ENCODE measurements at regions not wholly inside any gene's neighbourhood (a gene's known extent, or its start where the extent isn't known, plus 50 kb on each side); places are given as distances from the start of the nearest gene placed in this dataset.

- H3K4me3 Mint-ChIP-seq = no peak overlapping the region
- H3K27me3 Mint-ChIP-seq = no peaks in the 10 kb centered on the region
- H3K9me3 Mint-ChIP-seq = peaks cover 23% of the 10 kb centered on the region
- no peaks in the 10 kb centered on the region for H3K4me1 Mint-ChIP-seq
- DNase-seq (ENCODE audit: low spot score in 2 of 2) (no peak), ATAC-seq (replicated peaks; ENCODE audit: extremely low read depth, poor library complexity, severe bottlenecking) (no peak)
- no peak overlapping the region for H3K27ac Mint-ChIP-seq (ENCODE audit: low read depth)
- no peaks in the 10 kb centered on the region for H3K36me3 Mint-ChIP-seq (ENCODE audit: insufficient read depth)
Measured at GRCh38 chr4:14072506-14072905, 445.0 kb upstream of the BOD1L1 start.

- ATAC-seq (replicated peaks; ENCODE audit: extremely low read depth, poor library complexity, severe bottlenecking) (no peak), DNase-seq (ENCODE audit: low spot score in 2 of 2) (no peak)
- H3K9me3 Mint-ChIP-seq = peaks cover 23% of the 10 kb centered on the region
- H3K27ac Mint-ChIP-seq (ENCODE audit: low read depth) = no peak overlapping the region
- H3K27me3 Mint-ChIP-seq = no peaks in the 10 kb centered on the region
- no peak overlapping the region for H3K4me3 Mint-ChIP-seq
- no peaks in the 10 kb centered on the region for H3K4me1 Mint-ChIP-seq
- no peaks in the 10 kb centered on the region for H3K36me3 Mint-ChIP-seq (ENCODE audit: insufficient read depth)
Measured at GRCh38 chr4:14076776-14077175, 449.3 kb upstream of the BOD1L1 start.

- DNase-seq (ENCODE audit: low spot score in 2 of 2) = no peak
- H3K36me3 Mint-ChIP-seq (ENCODE audit: insufficient read depth) = no peaks in the 10 kb centered on the region
- no peaks in the 10 kb centered on the region for H3K4me1 Mint-ChIP-seq
Measured at GRCh38 chr4:14078326-14078725, 450.8 kb upstream of the BOD1L1 start.

GRCh38 chr4:14079601-14080000, 452.1 kb upstream of the BOD1L1 start:
- Mint-ChIP-seq H3K27ac (ENCODE audit: low read depth) (no peak overlapping the region), H3K9me3 (peaks cover 5% of the 10 kb centered on the region), H3K36me3 (ENCODE audit: insufficient read depth) (no peaks in the 10 kb centered on the region), H3K4me3 (no peak overlapping the region), H3K4me1 (no peaks in the 10 kb centered on the region), H3K27me3 (no peaks in the 10 kb centered on the region)
- no peak for ATAC-seq (replicated peaks; ENCODE audit: extremely low read depth, poor library complexity, severe bottlenecking)
- no peak for DNase-seq (ENCODE audit: low spot score in 2 of 2)

More at GRCh38 chr4:14078326-14078725, 450.8 kb upstream of the BOD1L1 start:
- Mint-ChIP-seq H3K9me3 (peaks cover 8% of the 10 kb centered on the region), H3K4me3 (no peak overlapping the region), H3K27me3 (no peaks in the 10 kb centered on the region), H3K27ac (ENCODE audit: low read depth) (no peak overlapping the region)
- ATAC-seq (replicated peaks; ENCODE audit: extremely low read depth, poor library complexity, severe bottlenecking) = no peak

- ATAC-seq (replicated peaks; ENCODE audit: extremely low read depth, poor library complexity, severe bottlenecking) (no peak), DNase-seq (ENCODE audit: low spot score in 2 of 2) (no peak)
- Mint-ChIP-seq H3K27me3 (no peaks in the 10 kb centered on the region), H3K4me3 (no peak overlapping the region), H3K9me3 (no peaks in the 10 kb centered on the region), H3K27ac (ENCODE audit: low read depth) (no peak overlapping the region), H3K36me3 (ENCODE audit: insufficient read depth) (no peaks in the 10 kb centered on the region), H3K4me1 (no peaks in the 10 kb centered on the region)
Measured at GRCh38 chr4:14083150-14083549, 455.6 kb upstream of the BOD1L1 start.

- Mint-ChIP-seq H3K36me3 (ENCODE audit: insufficient read depth) (no peaks in the 10 kb centered on the region), H3K4me1 (no peaks in the 10 kb centered on the region), H3K27me3 (no peaks in the 10 kb centered on the region), H3K9me3 (no peaks in the 10 kb centered on the region), H3K27ac (ENCODE audit: low read depth) (no peak overlapping the region), H3K4me3 (no peak overlapping the region)
- no peak for DNase-seq (ENCODE audit: low spot score in 2 of 2)
- ATAC-seq (replicated peaks; ENCODE audit: extremely low read depth, poor library complexity, severe bottlenecking) = no peak
Measured at GRCh38 chr4:14084598-14084997, 457.1 kb upstream of the BOD1L1 start.

GRCh38 chr4:14087459-14087858, 459.9 kb upstream of the BOD1L1 start:
- H3K27me3 Mint-ChIP-seq = no peaks in the 10 kb centered on the region
- H3K36me3 Mint-ChIP-seq (ENCODE audit: insufficient read depth) = no peaks in the 10 kb centered on the region
- no peak overlapping the region for H3K27ac Mint-ChIP-seq (ENCODE audit: low read depth)
- H3K4me1 Mint-ChIP-seq = no peaks in the 10 kb centered on the region
- H3K4me3 Mint-ChIP-seq = no peak overlapping the region
- ATAC-seq (replicated peaks; ENCODE audit: extremely low read depth, poor library complexity, severe bottlenecking) (no peak), DNase-seq (ENCODE audit: low spot score in 2 of 2) (no peak)
- H3K9me3 Mint-ChIP-seq = peaks cover 13% of the 10 kb centered on the region

GRCh38 chr4:14087921-14088320, 460.4 kb upstream of the BOD1L1 start:
- Mint-ChIP-seq H3K27me3 (no peaks in the 10 kb centered on the region), H3K4me1 (no peaks in the 10 kb centered on the region), H3K9me3 (peaks cover 13% of the 10 kb centered on the region), H3K27ac (ENCODE audit: low read depth) (no peak overlapping the region), H3K36me3 (ENCODE audit: insufficient read depth) (no peaks in the 10 kb centered on the region), H3K4me3 (no peak overlapping the region)
- no peak for DNase-seq (ENCODE audit: low spot score in 2 of 2)
- no peak for ATAC-seq (replicated peaks; ENCODE audit: extremely low read depth, poor library complexity, severe bottlenecking)

- no peak for ATAC-seq (replicated peaks; ENCODE audit: extremely low read depth, poor library complexity, severe bottlenecking)
- H3K4me3 Mint-ChIP-seq = no peak overlapping the region
Measured at GRCh38 chr4:14091531-14091930, 464.0 kb upstream of the BOD1L1 start.

GRCh38 chr4:14091966-14092365, 464.4 kb upstream of the BOD1L1 start:
- Mint-ChIP-seq H3K27me3 (no peaks in the 10 kb centered on the region), H3K36me3 (ENCODE audit: insufficient read depth) (no peaks in the 10 kb centered on the region), H3K4me3 (no peak overlapping the region), H3K9me3 (peaks cover 13% of the 10 kb centered on the region), H3K4me1 (no peaks in the 10 kb centered on the region), H3K27ac (ENCODE audit: low read depth) (no peak overlapping the region)
- ATAC-seq (replicated peaks; ENCODE audit: extremely low read depth, poor library complexity, severe bottlenecking) (no peak), DNase-seq (ENCODE audit: low spot score in 2 of 2) (no peak)

More at GRCh38 chr4:14091531-14091930, 464.0 kb upstream of the BOD1L1 start:
- H3K27ac Mint-ChIP-seq (ENCODE audit: low read depth) = no peak overlapping the region
- H3K36me3 Mint-ChIP-seq (ENCODE audit: insufficient read depth) = no peaks in the 10 kb centered on the region
- H3K9me3 Mint-ChIP-seq = peaks cover 13% of the 10 kb centered on the region
- H3K4me1 Mint-ChIP-seq = no peaks in the 10 kb centered on the region
- no peak for DNase-seq (ENCODE audit: low spot score in 2 of 2)
- H3K27me3 Mint-ChIP-seq = no peaks in the 10 kb centered on the region

- no peaks in the 10 kb centered on the region for H3K4me1 Mint-ChIP-seq
- no peaks in the 10 kb centered on the region for H3K36me3 Mint-ChIP-seq (ENCODE audit: insufficient read depth)
- no peak overlapping the region for H3K4me3 Mint-ChIP-seq
- H3K27me3 Mint-ChIP-seq = no peaks in the 10 kb centered on the region
- DNase-seq (ENCODE audit: low spot score in 2 of 2) = no peak
- no peak overlapping the region for H3K27ac Mint-ChIP-seq (ENCODE audit: low read depth)
- H3K9me3 Mint-ChIP-seq = peaks cover 13% of the 10 kb centered on the region
- no peak for ATAC-seq (replicated peaks; ENCODE audit: extremely low read depth, poor library complexity, severe bottlenecking)
Measured at GRCh38 chr4:14092741-14093140, 465.2 kb upstream of the BOD1L1 start.

GRCh38 chr4:14095831-14096230, 468.3 kb upstream of the BOD1L1 start:
- Mint-ChIP-seq H3K4me1 (no peaks in the 10 kb centered on the region), H3K27ac (ENCODE audit: low read depth) (no peak overlapping the region), H3K4me3 (no peak overlapping the region), H3K9me3 (peaks cover 11% of the 10 kb centered on the region), H3K36me3 (ENCODE audit: insufficient read depth) (no peaks in the 10 kb centered on the region), H3K27me3 (no peaks in the 10 kb centered on the region)
- DNase-seq (ENCODE audit: low spot score in 2 of 2) (no peak), ATAC-seq (replicated peaks; ENCODE audit: extremely low read depth, poor library complexity, severe bottlenecking) (no peak)

GRCh38 chr4:14096396-14096965, 469.0 kb upstream of the BOD1L1 start:
- ATAC-seq (replicated peaks; ENCODE audit: extremely low read depth, poor library complexity, severe bottlenecking) (no peak), DNase-seq (ENCODE audit: low spot score in 2 of 2) (no peak)
- no peak overlapping the region for H3K4me3 Mint-ChIP-seq
- H3K27ac Mint-ChIP-seq (ENCODE audit: low read depth) = no peak overlapping the region
- H3K36me3 Mint-ChIP-seq (ENCODE audit: insufficient read depth) = no peaks in the 10 kb centered on the region
- H3K27me3 Mint-ChIP-seq = no peaks in the 10 kb centered on the region
- peaks cover 4% of the 10 kb centered on the region for H3K9me3 Mint-ChIP-seq
- no peaks in the 10 kb centered on the region for H3K4me1 Mint-ChIP-seq

- DNase-seq (ENCODE audit: low spot score in 2 of 2) (no peak), ATAC-seq (replicated peaks; ENCODE audit: extremely low read depth, poor library complexity, severe bottlenecking) (no peak)
- Mint-ChIP-seq H3K27me3 (no peaks in the 10 kb centered on the region), H3K27ac (ENCODE audit: low read depth) (no peak overlapping the region), H3K4me1 (no peaks in the 10 kb centered on the region), H3K4me3 (no peak overlapping the region), H3K9me3 (peaks cover 1% of the 10 kb centered on the region), H3K36me3 (ENCODE audit: insufficient read depth) (peaks cover 2% of the 10 kb centered on the region)
Measured at GRCh38 chr4:14100349-14100748, 472.8 kb upstream of the BOD1L1 start.

All from central memory CD8-positive, alpha-beta T cell (primary cell).